ENCODE measurements at regions not wholly inside any gene's neighbourhood (a gene's known extent, or its start where the extent isn't known, plus 50 kb on each side); places are given as distances from the start of the nearest gene placed in this dataset.

DNA sequence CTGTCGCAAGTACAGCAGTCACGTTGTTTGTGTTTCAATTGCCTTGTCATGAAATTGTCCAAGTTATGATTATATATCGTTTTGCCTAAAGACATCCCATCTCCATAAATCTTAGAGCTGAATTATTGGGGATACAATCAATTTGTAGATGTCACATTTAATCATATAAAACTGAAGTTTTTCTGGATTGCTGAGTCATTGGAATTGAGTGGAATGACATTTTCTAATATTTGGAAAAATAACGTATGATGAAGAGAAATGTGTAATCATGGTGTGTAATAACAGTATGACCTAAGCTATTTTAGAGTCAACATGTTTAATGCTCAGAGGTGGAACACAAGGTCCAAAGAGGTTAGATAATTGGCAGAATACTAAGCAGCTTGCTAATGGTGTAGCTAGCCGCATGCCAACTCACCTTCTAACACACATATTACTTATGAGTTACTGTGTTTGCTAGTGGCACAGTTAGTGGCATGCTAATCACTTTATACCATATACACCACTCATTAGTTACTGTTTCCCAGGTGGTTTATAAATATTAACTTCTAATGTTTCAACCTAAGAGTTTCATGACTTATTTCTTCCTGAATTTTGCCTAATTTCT lies 473.1 kb upstream of the GRAMD2B start:
- ChIA-PET POLR2A (no interaction called here), CTCF (no interaction called here)
- no peak for ATAC-seq
- no peak for DNase-seq (ENCODE audit: low read depth, low spot score)
- TF ChIP-seq REST (IDR thresholded peaks at IDR 0.05; ENCODE audit: insufficient read depth in 1 of 2, low read depth in 2 of 2, low read length in 1 of 2) (no peak), SIN3A (IDR thresholded peaks at IDR 0.05; ENCODE audit: borderline replicate concordance, insufficient read depth, low read depth, low read length) (no peak), POLR2AphosphoS5 (IDR thresholded peaks at IDR 0.05; ENCODE audit: low read depth, low read length) (no peak), TCF7L2 (IDR thresholded peaks at IDR 0.05; ENCODE audit: low read depth, low read length) (no peak)
- TF ChIP-seq, protein P1, sequence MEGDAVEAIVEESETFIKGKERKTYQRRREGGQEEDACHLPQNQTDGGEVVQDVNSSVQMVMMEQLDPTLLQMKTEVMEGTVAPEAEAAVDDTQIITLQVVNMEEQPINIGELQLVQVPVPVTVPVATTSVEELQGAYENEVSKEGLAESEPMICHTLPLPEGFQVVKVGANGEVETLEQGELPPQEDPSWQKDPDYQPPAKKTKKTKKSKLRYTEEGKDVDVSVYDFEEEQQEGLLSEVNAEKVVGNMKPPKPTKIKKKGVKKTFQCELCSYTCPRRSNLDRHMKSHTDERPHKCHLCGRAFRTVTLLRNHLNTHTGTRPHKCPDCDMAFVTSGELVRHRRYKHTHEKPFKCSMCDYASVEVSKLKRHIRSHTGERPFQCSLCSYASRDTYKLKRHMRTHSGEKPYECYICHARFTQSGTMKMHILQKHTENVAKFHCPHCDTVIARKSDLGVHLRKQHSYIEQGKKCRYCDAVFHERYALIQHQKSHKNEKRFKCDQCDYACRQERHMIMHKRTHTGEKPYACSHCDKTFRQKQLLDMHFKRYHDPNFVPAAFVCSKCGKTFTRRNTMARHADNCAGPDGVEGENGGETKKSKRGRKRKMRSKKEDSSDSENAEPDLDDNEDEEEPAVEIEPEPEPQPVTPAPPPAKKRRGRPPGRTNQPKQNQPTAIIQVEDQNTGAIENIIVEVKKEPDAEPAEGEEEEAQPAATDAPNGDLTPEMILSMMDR (IDR thresholded peaks at IDR 0.05): no peak
- in situ Hi-C loops (cut with HindIII; ENCODE audit: low pct_unique_long_range_greater_than_20kb, low sequenced_read_pairs) (no loop called here), intact Hi-C loops (cut with micrococcal nuclease; ENCODE audit: unreplicated experiment) (no loop called here)
- H3K36me3 ChIP-seq (ENCODE audit: control insufficient read depth, insufficient read depth, low read length): no peaks in the 10 kb centered on the region
- no peaks in the 10 kb centered on the region for H3K4me1 ChIP-seq (ENCODE audit: control insufficient read depth, insufficient read depth, low read length)
- no TSS peak for BruUV-seq (replicated peaks)
- no peak overlapping the region for H3K4me3 ChIP-seq (ENCODE audit: low read depth in 2 of 2, low read length in 2 of 2)
- H3K27ac ChIP-seq (ENCODE audit: low read length): no peak overlapping the region
- peaks cover 7% of the 10 kb centered on the region; the same call in 1 of the 2 replicates for H3K9me3 ChIP-seq (ENCODE audit: control insufficient read depth, insufficient read depth, low read depth, low read length)
- H3K27me3 ChIP-seq (ENCODE audit: control insufficient read depth, insufficient read depth, low read length): no peaks in the 10 kb centered on the region

DNA sequence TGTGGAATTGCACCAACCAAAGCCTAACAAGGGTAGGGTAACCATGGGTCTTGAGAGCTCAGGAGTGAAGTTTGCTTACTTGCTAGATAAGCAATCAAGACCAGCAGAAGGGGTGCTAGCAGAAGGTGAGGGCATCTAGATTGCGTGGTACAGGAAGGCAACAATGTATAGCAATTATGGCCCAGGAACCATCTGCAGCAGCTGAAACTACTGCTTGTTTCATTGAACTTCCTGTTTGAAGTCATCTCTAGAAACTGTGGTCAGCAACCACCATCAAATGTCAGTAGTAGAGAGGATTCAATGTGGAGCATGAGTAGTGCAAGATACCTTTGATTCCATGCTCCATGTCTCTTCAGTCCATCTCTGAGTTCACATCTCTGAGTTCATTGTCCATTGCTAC lies 462.1 kb upstream of the GRAMD2B start:
- no peak for TF ChIP-seq REST (IDR thresholded peaks at IDR 0.05; ENCODE audit: insufficient read depth in 1 of 2, low read depth in 2 of 2, low read length in 1 of 2)
- no peak for TF ChIP-seq POLR2AphosphoS5 (IDR thresholded peaks at IDR 0.05; ENCODE audit: low read depth, low read length)
- no TSS peak for BruUV-seq (replicated peaks)
- no peak overlapping the region for H3K27ac ChIP-seq (ENCODE audit: low read length)
- ATAC-seq: no peak
- H3K4me1 ChIP-seq (ENCODE audit: control insufficient read depth, insufficient read depth, low read length): no peaks in the 10 kb centered on the region
- DNase-seq (ENCODE audit: low read depth, low spot score): no peak
- intact Hi-C loops (cut with micrococcal nuclease; ENCODE audit: unreplicated experiment) (no loop called here), in situ Hi-C loops (cut with HindIII; ENCODE audit: low pct_unique_long_range_greater_than_20kb, low sequenced_read_pairs) (no loop called here)
- ChIA-PET CTCF (no interaction called here), POLR2A (no interaction called here)
- H3K27me3 ChIP-seq (ENCODE audit: control insufficient read depth, insufficient read depth, low read length): no peaks in the 10 kb centered on the region
- H3K9me3 ChIP-seq (ENCODE audit: control insufficient read depth, insufficient read depth, low read depth, low read length): no peaks in the 10 kb centered on the region
- H3K36me3 ChIP-seq (ENCODE audit: control insufficient read depth, insufficient read depth, low read length): no peaks in the 10 kb centered on the region
- H3K4me3 ChIP-seq (ENCODE audit: low read depth in 2 of 2, low read length in 2 of 2): no peak overlapping the region
